A673 (cell line): ENCODE measurements at regions not wholly inside any gene's neighbourhood (a gene's known extent, or its start where the extent isn't known, plus 50 kb on each side); places are given as distances from the start of the nearest gene placed in this dataset.

Source experiments
- BruUV-seq: library from RNA; stranded (reverse); fragments of 400-500 nt; replicated peaks from 2 replicates; lab custom pipeline; 2021; lab: Mats Ljungman, UMichigan
- CTCF ChIA-PET: fragments of 300-600 bp; sonication (Branson Sonifier 250); formaldehyde crosslinking; loops from one replicate; lab custom pipeline; 2022; ENCODE audit warnings: antibody characterized with exemption; lab: Charles Lee
- POLR2A ChIA-PET: fragments of 300-600 bp; sonication (Branson Sonifier 250); formaldehyde crosslinking; loops from one replicate; lab custom pipeline; 2022; ENCODE audit warnings: antibody characterized with exemption; ENCODE audit not compliant: low non-redundant PET; lab: Charles Lee
- DNase-seq: peaks from one replicate; pipeline ENCODE4 v3.0.0-alpha.2; 2015; ENCODE audit warnings: low spot score
- H3K27ac ChIP-seq: fragments of 200-600 bp; sonication (generic); 2 replicates; pipeline ENCODE4 v1.5.1; 2016; ENCODE audit warnings: mixed run types, low read depth, mild to moderate bottlenecking, mixed read lengths, antibody characterized with exemption, low read length; ENCODE audit not compliant: poor library complexity, severe bottlenecking
- H3K27me3 ChIP-seq: fragments of 200-600 bp; sonication (generic); replicated peaks from 2 replicates; pipeline ENCODE4 v1.6.1; 2017; ENCODE audit warnings: mixed run types, low read depth, mild to moderate bottlenecking, mixed read lengths, antibody characterized with exemption, low read length; ENCODE audit not compliant: insufficient read depth, poor library complexity
- H3K36me3 ChIP-seq: fragments of 200-600 bp; sonication (generic); 2 replicates; pipeline ENCODE4 v1.6.1; 2016; ENCODE audit warnings: mixed run types, mild to moderate bottlenecking, mixed read lengths, antibody characterized with exemption, low read length; ENCODE audit not compliant: insufficient read depth, poor library complexity, severe bottlenecking
- H3K4me1 ChIP-seq: fragments of 200-600 bp; sonication (generic); 2 replicates; pipeline ENCODE4 v1.6.1; 2017; ENCODE audit warnings: mixed run types, mild to moderate bottlenecking, mixed read lengths, antibody characterized with exemption, low read length; ENCODE audit not compliant: insufficient read depth, poor library complexity, severe bottlenecking
- H3K4me3 ChIP-seq: fragments of 200-600 bp; sonication (generic); 2 replicates; pipeline ENCODE4 v1.5.1; 2016; ENCODE audit warnings: low read depth, mixed run types, mild to moderate bottlenecking, mixed read lengths, low read length; ENCODE audit not compliant: poor library complexity, severe bottlenecking
- H3K9me3 ChIP-seq: fragments of 200-600 bp; sonication (generic); 2 replicates; pipeline ENCODE4 v1.6.1; 2016; ENCODE audit warnings: mixed run types, low read depth, mild to moderate bottlenecking, mixed read lengths, antibody characterized with exemption, low read length; ENCODE audit not compliant: poor library complexity, severe bottlenecking
- CTCF ChIP-seq: fragments of 300-800, 200-600 bp; sonication (generic); conservative IDR thresholded peaks from 2 replicates; pipeline ENCODE4 v1.5.1; 2017; ENCODE audit warnings: low read depth, mild to moderate bottlenecking, antibody characterized with exemption, low read length, moderate library complexity, mixed read lengths
- EZH2 ChIP-seq: fragments of 200-600 bp; sonication (generic); IDR thresholded peaks from 2 replicates; pipeline ENCODE4 v1.6.1; 2017; ENCODE audit warnings: borderline replicate concordance, low read depth, mild to moderate bottlenecking, mixed read lengths, antibody characterized with exemption, low read length; ENCODE audit not compliant: poor library complexity, severe bottlenecking
- intact Hi-C: fragments of 100-400 bp; cut with micrococcal nuclease; formaldehyde crosslinking; loops from one replicate; pipeline ENCODE4 v1.10.0; 2022; ENCODE audit not compliant: unreplicated experiment

DNA sequence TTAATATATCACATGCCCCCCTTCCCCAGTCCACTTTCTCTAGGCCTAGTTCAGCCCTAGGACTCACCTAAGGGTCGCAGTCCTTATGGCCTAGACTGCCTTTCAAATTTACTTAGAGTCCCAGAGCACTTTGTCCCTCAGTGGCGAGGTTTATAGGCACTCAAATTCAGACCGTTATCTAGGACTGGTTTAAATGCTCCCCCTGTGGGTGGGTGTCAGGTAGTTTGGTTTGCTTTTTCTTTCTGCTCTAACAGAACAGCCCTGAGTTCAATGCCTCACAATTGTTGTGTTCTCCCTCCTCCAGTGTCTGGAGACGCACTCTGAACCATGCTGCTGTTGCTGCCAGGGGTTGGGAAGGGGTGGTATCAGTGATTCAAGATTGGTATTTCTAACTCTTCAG, 317.1 kb downstream of the MAT2B start:
- BruUV-seq = no TSS peak

GRCh38 chr5:163825661-163826060, 320.2 kb downstream of the MAT2B start:
- Histone ChIP-seq H3K36me3 (no peaks in the 10 kb centered on the region), H3K27ac (no peak overlapping the region), H3K4me1 (no peaks in the 10 kb centered on the region), H3K4me3 (no peak overlapping the region), H3K9me3 (no peaks in the 10 kb centered on the region), H3K27me3 (no peaks in the 10 kb centered on the region)
- TF ChIP-seq EZH2 = no peak
- TF ChIP-seq CTCF = no peak
- ChIA-PET CTCF (no interaction called here), POLR2A (no interaction called here)
- no peak for DNase-seq
- BruUV-seq = no TSS peak
- intact Hi-C loops = no loop called here

More for the DNA sequence above, 317.1 kb downstream of the MAT2B start:
- Histone ChIP-seq H3K27me3 (no peaks in the 10 kb centered on the region), H3K4me3 (no peak overlapping the region), H3K9me3 (no peaks in the 10 kb centered on the region), H3K4me1 (no peaks in the 10 kb centered on the region), H3K27ac (no peak overlapping the region), H3K36me3 (no peaks in the 10 kb centered on the region)
- TF ChIP-seq EZH2 = no peak
- ChIA-PET POLR2A (no interaction called here), CTCF (no interaction called here)
- DNase-seq = no peak
- intact Hi-C loops = no loop called here

- no peaks in the 10 kb centered on the region for H3K36me3 ChIP-seq
- intact Hi-C loops = no loop called here
These were observed 320.8 kb downstream of the MAT2B start for GRCh38 chr5:163826201-163826600.

More at GRCh38 chr5:163826201-163826600, 320.8 kb downstream of the MAT2B start:
- CTCF ChIA-PET = no interaction called here
- H3K9me3 ChIP-seq = no peaks in the 10 kb centered on the region
- H3K27me3 ChIP-seq = no peaks in the 10 kb centered on the region
- no peak for TF ChIP-seq EZH2
- no peak for TF ChIP-seq CTCF
- no peak overlapping the region for H3K4me3 ChIP-seq
- H3K27ac ChIP-seq = no peak overlapping the region
- BruUV-seq = no TSS peak
- POLR2A ChIA-PET = no interaction called here
- no peak for DNase-seq
- H3K4me1 ChIP-seq = no peaks in the 10 kb centered on the region
